ENCODE measurements at regions not wholly inside any gene's neighbourhood (a gene's known extent, or its start where the extent isn't known, plus 50 kb on each side); places are given as distances from the start of the nearest gene placed in this dataset.

DNA sequence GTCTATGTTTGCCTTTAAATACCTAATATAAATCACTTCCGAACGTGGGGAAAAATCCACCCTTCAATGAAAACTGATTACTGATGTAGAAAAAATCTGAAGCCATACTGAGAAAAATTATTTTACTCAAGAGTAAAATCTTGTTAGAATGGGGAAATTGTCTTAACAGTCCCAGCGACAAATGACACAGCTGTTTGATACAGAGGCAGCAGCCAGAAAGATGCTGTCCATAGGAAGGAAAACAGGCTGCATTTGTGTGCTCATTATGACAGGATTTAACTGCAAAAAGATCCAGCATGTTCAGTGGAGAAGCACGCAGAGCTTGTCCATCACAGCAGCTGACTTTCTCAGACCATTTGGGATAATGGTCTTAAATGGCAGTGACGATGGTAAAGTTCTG is 443.0 kb downstream of the TFAP2B start:
- H3K9me3 Mint-ChIP-seq (ENCODE audit: low read depth) = no peaks in the 10 kb centered on the region
- no peak for DNase-seq (ENCODE audit: low spot score)

GRCh38 chr6:51265426-51265825 is 446.8 kb downstream of the TFAP2B start:
- DNase-seq (ENCODE audit: low spot score) = no peak
- H3K27me3 Mint-ChIP-seq (ENCODE audit: low read depth) = no peaks in the 10 kb centered on the region
- H3K4me1 Mint-ChIP-seq (ENCODE audit: low read depth) = no peaks in the 10 kb centered on the region
- H3K4me3 Mint-ChIP-seq (ENCODE audit: unreplicated experiment) = no peak overlapping the region
- H3K9me3 Mint-ChIP-seq (ENCODE audit: low read depth) = no peaks in the 10 kb centered on the region
- no peaks in the 10 kb centered on the region for H3K36me3 Mint-ChIP-seq (ENCODE audit: low read depth)
- no peak for TF ChIP-seq CTCF (IDR thresholded peaks at IDR 0.05)
- H3K27ac Mint-ChIP-seq (ENCODE audit: unreplicated experiment) = no peak overlapping the region

More for the DNA sequence above, 443.0 kb downstream of the TFAP2B start:
- H3K27me3 Mint-ChIP-seq (ENCODE audit: low read depth) = no peaks in the 10 kb centered on the region
- H3K4me1 Mint-ChIP-seq (ENCODE audit: low read depth) = peaks cover 3% of the 10 kb centered on the region
- no peaks in the 10 kb centered on the region for H3K36me3 Mint-ChIP-seq (ENCODE audit: low read depth)
- H3K4me3 Mint-ChIP-seq (ENCODE audit: unreplicated experiment) = no peak overlapping the region
- no peak for TF ChIP-seq CTCF (IDR thresholded peaks at IDR 0.05)
- H3K27ac Mint-ChIP-seq (ENCODE audit: unreplicated experiment) = no peak overlapping the region

- Mint-ChIP-seq H3K27ac (ENCODE audit: unreplicated experiment) (no peak overlapping the region), H3K9me3 (ENCODE audit: low read depth) (no peaks in the 10 kb centered on the region), H3K36me3 (ENCODE audit: low read depth) (no peaks in the 10 kb centered on the region), H3K27me3 (ENCODE audit: low read depth) (no peaks in the 10 kb centered on the region), H3K4me1 (ENCODE audit: low read depth) (no peaks in the 10 kb centered on the region), H3K4me3 (ENCODE audit: unreplicated experiment) (no peak overlapping the region)
- no peak for TF ChIP-seq CTCF (IDR thresholded peaks at IDR 0.05)
- no peak for DNase-seq (ENCODE audit: low spot score)
Measured at GRCh38 chr6:51266604-51267003, 447.9 kb downstream of the TFAP2B start.

GRCh38 chr6:51268666-51269065 is 450.0 kb downstream of the TFAP2B start:
- H3K36me3 Mint-ChIP-seq (ENCODE audit: low read depth) = no peaks in the 10 kb centered on the region
- no peak for TF ChIP-seq CTCF (IDR thresholded peaks at IDR 0.05)
- H3K27me3 Mint-ChIP-seq (ENCODE audit: low read depth) = no peaks in the 10 kb centered on the region
- H3K9me3 Mint-ChIP-seq (ENCODE audit: low read depth) = no peaks in the 10 kb centered on the region
- H3K27ac Mint-ChIP-seq (ENCODE audit: unreplicated experiment) = no peak overlapping the region
- no peak overlapping the region for H3K4me3 Mint-ChIP-seq (ENCODE audit: unreplicated experiment)
- DNase-seq (ENCODE audit: low spot score) = no peak
- H3K4me1 Mint-ChIP-seq (ENCODE audit: low read depth) = no peaks in the 10 kb centered on the region

- no peak for TF ChIP-seq CTCF (IDR thresholded peaks at IDR 0.05)
- Mint-ChIP-seq H3K36me3 (ENCODE audit: low read depth) (no peaks in the 10 kb centered on the region), H3K4me1 (ENCODE audit: low read depth) (no peaks in the 10 kb centered on the region), H3K27ac (ENCODE audit: unreplicated experiment) (no peak overlapping the region), H3K9me3 (ENCODE audit: low read depth) (no peaks in the 10 kb centered on the region), H3K4me3 (ENCODE audit: unreplicated experiment) (no peak overlapping the region), H3K27me3 (ENCODE audit: low read depth) (no peaks in the 10 kb centered on the region)
- no peak for DNase-seq (ENCODE audit: low spot score)
Measured at GRCh38 chr6:51269876-51270275, 451.2 kb downstream of the TFAP2B start.
